HepG2 (cell line): ENCODE measurements at regions not wholly inside any gene's neighbourhood (a gene's known extent, or its start where the extent isn't known, plus 50 kb on each side); places are given as distances from the start of the nearest gene placed in this dataset.

ENCODE experiments used
- EZH2 ChIP-seq: conservative IDR thresholded peaks from 2 replicates; pipeline ENCODE4 v1.6.1; 2012; ENCODE audit warnings: mild to moderate bottlenecking, low read depth, low read length, moderate library complexity
- KDM1A ChIP-seq: IDR thresholded peaks from 2 replicates; pipeline ENCODE4 v1.6.1; 2016; ENCODE audit warnings: missing compliant biosample characterization
- MEIS2 ChIP-seq: sonication (generic); formaldehyde crosslinking; IDR thresholded peaks from 2 replicates; pipeline ENCODE4 v1.9.0; 2021; ENCODE audit warnings: mild to moderate bottlenecking, missing genetic modification reagents
- RFX5 ChIP-seq: IDR thresholded peaks from 2 replicates; pipeline ENCODE4 v1.6.1; 2011; ENCODE audit warnings: low read depth, low read length, improper control_type of control experiment
- TCF7 ChIP-seq: sonication (generic); IDR thresholded peaks from 2 replicates; pipeline ENCODE4 v1.6.1; 2016; ENCODE audit warnings: antibody characterized with exemption, low read depth
- TF ChIP-seq, protein P1 (sequence below): sonication (generic); formaldehyde crosslinking; IDR thresholded peaks from 2 replicates; pipeline ENCODE4 v1.5.0; 2020; ENCODE audit warnings: mild to moderate bottlenecking, missing genetic modification reagents, moderate library complexity
- TF ChIP-seq, protein P2 (sequence below): sonication (generic); formaldehyde crosslinking; IDR thresholded peaks from 2 replicates; pipeline ENCODE4 v1.9.0; 2021; ENCODE audit warnings: missing genetic modification reagents, borderline replicate concordance

DNA sequence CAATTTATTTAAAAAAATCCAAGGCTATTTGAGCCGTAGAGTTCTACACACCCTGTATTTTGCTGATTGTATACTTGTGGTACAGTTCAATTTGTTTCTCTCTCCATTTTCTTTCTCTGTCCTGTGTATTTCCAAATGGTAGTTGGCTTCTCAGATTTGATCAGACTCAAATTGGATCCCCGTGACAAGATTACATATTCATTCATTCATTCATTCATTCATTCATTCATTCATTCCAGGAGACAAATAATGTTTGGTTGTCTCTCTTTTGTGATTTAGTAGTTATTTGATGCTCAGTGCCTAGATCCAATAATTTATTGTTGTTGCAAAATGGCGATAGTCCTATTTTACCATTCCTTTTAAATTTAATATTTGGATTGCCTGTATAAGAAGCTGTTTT lies 292.8 kb upstream of the RIOK2 start:
- TF ChIP-seq TCF7 (no peak), MEIS2 (CRISPR knock-in tag) (no peak), KDM1A (CRISPR knock-in tag) (no peak), EZH2 (no peak), RFX5 (no peak)
- TF ChIP-seq, protein P1, sequence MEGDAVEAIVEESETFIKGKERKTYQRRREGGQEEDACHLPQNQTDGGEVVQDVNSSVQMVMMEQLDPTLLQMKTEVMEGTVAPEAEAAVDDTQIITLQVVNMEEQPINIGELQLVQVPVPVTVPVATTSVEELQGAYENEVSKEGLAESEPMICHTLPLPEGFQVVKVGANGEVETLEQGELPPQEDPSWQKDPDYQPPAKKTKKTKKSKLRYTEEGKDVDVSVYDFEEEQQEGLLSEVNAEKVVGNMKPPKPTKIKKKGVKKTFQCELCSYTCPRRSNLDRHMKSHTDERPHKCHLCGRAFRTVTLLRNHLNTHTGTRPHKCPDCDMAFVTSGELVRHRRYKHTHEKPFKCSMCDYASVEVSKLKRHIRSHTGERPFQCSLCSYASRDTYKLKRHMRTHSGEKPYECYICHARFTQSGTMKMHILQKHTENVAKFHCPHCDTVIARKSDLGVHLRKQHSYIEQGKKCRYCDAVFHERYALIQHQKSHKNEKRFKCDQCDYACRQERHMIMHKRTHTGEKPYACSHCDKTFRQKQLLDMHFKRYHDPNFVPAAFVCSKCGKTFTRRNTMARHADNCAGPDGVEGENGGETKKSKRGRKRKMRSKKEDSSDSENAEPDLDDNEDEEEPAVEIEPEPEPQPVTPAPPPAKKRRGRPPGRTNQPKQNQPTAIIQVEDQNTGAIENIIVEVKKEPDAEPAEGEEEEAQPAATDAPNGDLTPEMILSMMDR (CRISPR knock-in tag): no peak
- TF ChIP-seq, protein P2, sequence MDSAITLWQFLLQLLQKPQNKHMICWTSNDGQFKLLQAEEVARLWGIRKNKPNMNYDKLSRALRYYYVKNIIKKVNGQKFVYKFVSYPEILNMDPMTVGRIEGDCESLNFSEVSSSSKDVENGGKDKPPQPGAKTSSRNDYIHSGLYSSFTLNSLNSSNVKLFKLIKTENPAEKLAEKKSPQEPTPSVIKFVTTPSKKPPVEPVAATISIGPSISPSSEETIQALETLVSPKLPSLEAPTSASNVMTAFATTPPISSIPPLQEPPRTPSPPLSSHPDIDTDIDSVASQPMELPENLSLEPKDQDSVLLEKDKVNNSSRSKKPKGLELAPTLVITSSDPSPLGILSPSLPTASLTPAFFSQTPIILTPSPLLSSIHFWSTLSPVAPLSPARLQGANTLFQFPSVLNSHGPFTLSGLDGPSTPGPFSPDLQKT: no peak
